Endodermal cell (in vitro differentiated cells): ENCODE measurements at regions not wholly inside any gene's neighbourhood (a gene's known extent, or its start where the extent isn't known, plus 50 kb on each side); places are given as distances from the start of the nearest gene placed in this dataset.

ENCODE experiments used
- DNase-seq: peaks from one replicate; pipeline ENCODE4 v3.0.0-alpha.2; 2017
- H3K27ac ChIP-seq: 2 replicates; pipeline ENCODE4 v1.5.1; 2013; ENCODE audit warnings: mild to moderate bottlenecking, low read depth, low read length, moderate library complexity
- H3K27me3 ChIP-seq: 2 replicates; pipeline ENCODE4 v1.6.1; 2013; ENCODE audit warnings: mild to moderate bottlenecking, low read length, moderate library complexity; ENCODE audit not compliant: insufficient read depth, control insufficient read depth, poor library complexity, severe bottlenecking
- H3K36me3 ChIP-seq: 2 replicates; pipeline ENCODE4 v1.7.0; 2013; ENCODE audit warnings: mild to moderate bottlenecking, low read length, moderate library complexity; ENCODE audit not compliant: control insufficient read depth, insufficient read depth
- H3K4me1 ChIP-seq: one replicate; pipeline ENCODE4 v1.7.0; 2013; ENCODE audit warnings: low read length; ENCODE audit not compliant: control insufficient read depth, insufficient read depth
- H3K4me3 ChIP-seq: 2 replicates; pipeline ENCODE4 v1.5.1; 2013; ENCODE audit warnings: mild to moderate bottlenecking, low read length, moderate library complexity
- H3K9ac ChIP-seq: 2 replicates; pipeline ENCODE4 v1.6.1; 2013; ENCODE audit warnings: mild to moderate bottlenecking, low read length, moderate library complexity; ENCODE audit not compliant: poor library complexity, severe bottlenecking; ENCODE audit errors: extremely low read depth
- H3K9me3 ChIP-seq: 2 replicates; pipeline ENCODE4 v1.6.1; 2013; ENCODE audit warnings: mild to moderate bottlenecking, low read length, moderate library complexity; ENCODE audit not compliant: control insufficient read depth
- H3K27ac Mint-ChIP-seq: 2 replicates; pipeline ENCODE4 v1.8.0; 2020; ENCODE audit warnings: mixed read lengths
- H3K27me3 Mint-ChIP-seq: 2 replicates; pipeline ENCODE4 v1.8.0; 2021; ENCODE audit warnings: mild to moderate bottlenecking, mixed read lengths; ENCODE audit not compliant: insufficient read depth
- H3K36me3 Mint-ChIP-seq: 2 replicates; pipeline ENCODE4 v1.8.0; 2020; ENCODE audit warnings: low read depth, mixed read lengths
- H3K4me1 Mint-ChIP-seq: 2 replicates; pipeline ENCODE4 v1.8.0; 2020; ENCODE audit warnings: mixed read lengths
- H3K4me3 Mint-ChIP-seq: 2 replicates; pipeline ENCODE4 v1.8.0; 2020; ENCODE audit warnings: mild to moderate bottlenecking, moderate library complexity, mixed read lengths
- H3K9me3 Mint-ChIP-seq: 2 replicates; pipeline ENCODE4 v1.8.0; 2020; ENCODE audit warnings: mild to moderate bottlenecking, mixed read lengths
- WGBS, 2 experiments: methylation state at CpG; one replicate each; pipeline versions ENCODE4 v1.1.5 to v1.1.7; 2013; ENCODE audit warnings: missing lambda C conversion rate in 2 of 2, mixed read lengths in 1 of 2; ENCODE audit not compliant: insufficient coverage in 1 of 2, insufficient read length in 1 of 2; 5-methylcytosine and 5-hydroxymethylcytosine counted together
- TF ChIP-seq, protein P1 (sequence below): fragments of 200-600 bp; sonication (generic); conservative IDR thresholded peaks from 2 replicates; pipeline ENCODE4 v1.5.0; 2021; ENCODE audit warnings: antibody characterized with exemption, mild to moderate bottlenecking

DNA sequence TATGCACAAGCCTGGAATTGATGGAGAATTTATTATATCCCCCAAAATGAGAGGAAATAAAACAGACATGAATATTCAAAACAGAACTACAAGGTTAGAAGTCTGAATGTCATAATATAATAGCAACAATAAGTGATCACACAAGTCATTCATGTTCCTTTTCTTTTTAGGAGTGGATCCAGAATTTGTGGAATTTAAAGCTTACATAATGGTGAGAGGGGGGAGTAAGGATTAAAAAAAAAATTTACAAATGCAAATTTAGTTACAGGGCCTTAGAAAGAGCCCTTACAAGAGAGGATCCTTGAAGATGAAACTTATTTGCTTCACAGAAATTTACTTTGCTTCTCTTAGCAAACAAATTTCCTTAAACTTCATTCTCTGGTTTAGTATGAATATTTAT is 716.1 kb upstream of the CXADR start:
- no peak for DNase-seq
- Mint-ChIP-seq H3K4me3 (no peak overlapping the region), H3K27ac (no peak overlapping the region), H3K36me3 (no peaks in the 10 kb centered on the region), H3K4me1 (no peaks in the 10 kb centered on the region), H3K27me3 (no peaks in the 10 kb centered on the region), H3K9me3 (no peaks in the 10 kb centered on the region)
- Histone ChIP-seq H3K9ac (no peak overlapping the region), H3K4me3 (no peak overlapping the region), H3K9me3 (no peaks in the 10 kb centered on the region), H3K27ac (peak overlapping the region; percentile 71), H3K4me1 (no peaks in the 10 kb centered on the region), H3K36me3 (no peaks in the 10 kb centered on the region), H3K27me3 (no peaks in the 10 kb centered on the region)
- TF ChIP-seq, protein P1, sequence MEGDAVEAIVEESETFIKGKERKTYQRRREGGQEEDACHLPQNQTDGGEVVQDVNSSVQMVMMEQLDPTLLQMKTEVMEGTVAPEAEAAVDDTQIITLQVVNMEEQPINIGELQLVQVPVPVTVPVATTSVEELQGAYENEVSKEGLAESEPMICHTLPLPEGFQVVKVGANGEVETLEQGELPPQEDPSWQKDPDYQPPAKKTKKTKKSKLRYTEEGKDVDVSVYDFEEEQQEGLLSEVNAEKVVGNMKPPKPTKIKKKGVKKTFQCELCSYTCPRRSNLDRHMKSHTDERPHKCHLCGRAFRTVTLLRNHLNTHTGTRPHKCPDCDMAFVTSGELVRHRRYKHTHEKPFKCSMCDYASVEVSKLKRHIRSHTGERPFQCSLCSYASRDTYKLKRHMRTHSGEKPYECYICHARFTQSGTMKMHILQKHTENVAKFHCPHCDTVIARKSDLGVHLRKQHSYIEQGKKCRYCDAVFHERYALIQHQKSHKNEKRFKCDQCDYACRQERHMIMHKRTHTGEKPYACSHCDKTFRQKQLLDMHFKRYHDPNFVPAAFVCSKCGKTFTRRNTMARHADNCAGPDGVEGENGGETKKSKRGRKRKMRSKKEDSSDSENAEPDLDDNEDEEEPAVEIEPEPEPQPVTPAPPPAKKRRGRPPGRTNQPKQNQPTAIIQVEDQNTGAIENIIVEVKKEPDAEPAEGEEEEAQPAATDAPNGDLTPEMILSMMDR, result no peak

DNA sequence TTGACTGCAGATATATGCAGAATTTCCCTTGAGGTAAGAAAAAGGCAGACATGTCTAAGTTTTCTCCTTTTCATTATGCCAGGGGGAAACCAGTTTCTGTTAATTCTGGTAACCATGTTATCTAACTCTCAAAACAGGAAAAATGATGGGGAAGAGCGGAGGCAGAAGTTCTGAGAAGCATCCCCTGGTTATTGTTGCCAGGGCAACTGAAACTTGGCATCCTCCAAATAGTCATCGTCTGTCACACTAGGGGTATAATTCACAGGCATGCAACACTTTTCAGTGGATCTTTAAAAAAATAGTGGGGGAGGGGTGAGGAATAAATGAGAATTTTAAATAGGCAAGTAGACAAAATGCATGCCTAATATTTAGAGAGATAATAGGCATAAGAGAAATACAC is 715.3 kb upstream of the CXADR start:
- TF ChIP-seq, protein P1, result no peak
- no peaks in the 10 kb centered on the region for H3K9me3 ChIP-seq
- no peaks in the 10 kb centered on the region for H3K27me3 ChIP-seq
- no peak overlapping the region for H3K4me3 ChIP-seq
- Mint-ChIP-seq H3K27ac (no peak overlapping the region), H3K4me3 (no peak overlapping the region), H3K27me3 (no peaks in the 10 kb centered on the region), H3K36me3 (no peaks in the 10 kb centered on the region), H3K9me3 (no peaks in the 10 kb centered on the region), H3K4me1 (no peaks in the 10 kb centered on the region)
- no peaks in the 10 kb centered on the region for H3K4me1 ChIP-seq
- H3K9ac ChIP-seq, result no peak overlapping the region
- H3K27ac ChIP-seq, result peak overlapping the region; percentile 71
- WGBS, 2 experiments, result 90% methylated on average over 2 of the region's 2 CpGs; no CpG with 5 or more reads in 1 of the 2 experiments
- DNase-seq, result no peak
- no peaks in the 10 kb centered on the region for H3K36me3 ChIP-seq

DNA sequence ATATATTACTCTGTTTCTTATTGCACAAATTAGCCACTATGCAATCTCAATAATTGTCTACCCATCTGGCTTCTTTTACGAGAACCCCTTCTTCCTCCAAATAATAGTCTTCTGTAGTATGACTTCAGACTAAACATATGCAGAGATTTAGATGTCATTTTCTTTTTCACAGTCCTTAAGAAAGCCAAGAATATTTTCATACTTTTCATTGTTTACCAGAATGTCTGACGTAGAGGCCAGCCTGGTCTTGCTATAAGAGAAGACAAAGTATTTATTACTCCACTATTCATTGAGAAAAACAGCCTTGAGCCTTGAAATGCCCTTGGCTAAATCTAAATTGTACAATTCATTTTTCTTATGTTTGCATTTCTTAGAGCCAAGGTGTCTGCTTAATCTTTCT is 714.9 kb upstream of the CXADR start:
- H3K4me1 ChIP-seq, result no peaks in the 10 kb centered on the region
- no peak overlapping the region for H3K27ac Mint-ChIP-seq
- WGBS, 2 experiments, result 83% methylated on average over 2 of the region's 2 CpGs; no CpG with 5 or more reads in 1 of the 2 experiments
- no peaks in the 10 kb centered on the region for H3K36me3 Mint-ChIP-seq
- H3K27me3 Mint-ChIP-seq, result no peaks in the 10 kb centered on the region
- no peaks in the 10 kb centered on the region for H3K36me3 ChIP-seq
- H3K4me3 ChIP-seq, result no peak overlapping the region
- H3K4me1 Mint-ChIP-seq, result no peaks in the 10 kb centered on the region
- H3K9me3 Mint-ChIP-seq, result no peaks in the 10 kb centered on the region
- no peaks in the 10 kb centered on the region for H3K27me3 ChIP-seq
- TF ChIP-seq, protein P1, result no peak
- H3K27ac ChIP-seq, result peak overlapping the region; percentile 40
- no peak for DNase-seq
- H3K4me3 Mint-ChIP-seq, result no peak overlapping the region
- no peaks in the 10 kb centered on the region for H3K9me3 ChIP-seq
- no peak overlapping the region for H3K9ac ChIP-seq
